PC-9 (cell line): ENCODE measurements at regions not wholly inside any gene's neighbourhood (a gene's known extent, or its start where the extent isn't known, plus 50 kb on each side); places are given as distances from the start of the nearest gene placed in this dataset.

Source experiments
- BruUV-seq: library from RNA; stranded (reverse); fragments of 400-500 nt; replicated peaks from 2 replicates; lab custom pipeline; 2021; lab: Mats Ljungman, UMichigan
- CTCF ChIA-PET: fragments of 300-600 bp; sonication (Branson Sonifier 250); formaldehyde crosslinking; loops from one replicate; lab custom pipeline; 2022; ENCODE audit warnings: antibody characterized with exemption; lab: Charles Lee
- POLR2A ChIA-PET: fragments of 300-600 bp; sonication (Branson Sonifier 250); formaldehyde crosslinking; loops from one replicate; lab custom pipeline; 2022; ENCODE audit warnings: antibody characterized with exemption; ENCODE audit not compliant: unreplicated experiment; lab: Charles Lee
- DNase-seq, 2 experiments: peaks; one replicate each; pipeline versions ENCODE4 v3.0.0 to v3.0.0-alpha.2; 2015 to 2022; ENCODE audit warnings: mixed read lengths in 1 of 2
- H2AFZ ChIP-seq: fragments of 200-600 bp; sonication (generic); 2 replicates; pipeline ENCODE4 v1.8.1; 2017; ENCODE audit warnings: antibody characterized with exemption
- H3F3A ChIP-seq: fragments of 200-600 bp; sonication (generic); 2 replicates; pipeline ENCODE4 v1.8.1; 2017; ENCODE audit warnings: antibody characterized with exemption, mild to moderate bottlenecking, low read depth; ENCODE audit not compliant: insufficient read depth
- H3K27ac ChIP-seq: fragments of 200-600 bp; sonication (generic); 2 replicates; pipeline ENCODE4 v1.6.1; 2016; ENCODE audit warnings: mixed run types
- H3K27me3 ChIP-seq: fragments of 200-600 bp; sonication (generic); 2 replicates; pipeline ENCODE4 v1.6.1; 2016; ENCODE audit warnings: low read depth, mixed run types; ENCODE audit not compliant: insufficient read depth
- H3K36me3 ChIP-seq: fragments of 200-600 bp; sonication (generic); 2 replicates; pipeline ENCODE4 v1.6.1; 2016; ENCODE audit warnings: low read depth, mixed run types
- H3K4me1 ChIP-seq: fragments of 200-600 bp; sonication (generic); replicated peaks from 2 replicates; pipeline ENCODE4 v1.6.1; 2016; ENCODE audit warnings: mixed run types; ENCODE audit not compliant: insufficient read depth
- H3K4me2 ChIP-seq: fragments of 200-600 bp; sonication (generic); 2 replicates; pipeline ENCODE4 v1.6.1; 2017; ENCODE audit warnings: mixed run types
- H3K4me3 ChIP-seq: fragments of 200-600 bp; sonication (generic); 2 replicates; pipeline ENCODE4 v1.6.1; 2016; ENCODE audit warnings: mixed run types
- H3K79me2 ChIP-seq: fragments of 200-600 bp; sonication (generic); 2 replicates; pipeline ENCODE4 v1.6.1; 2017; ENCODE audit warnings: low read depth, mixed run types
- H3K9me2 ChIP-seq: fragments of 200-600 bp; sonication (generic); 2 replicates; pipeline ENCODE4 v1.8.1; 2017; ENCODE audit warnings: mild to moderate bottlenecking; ENCODE audit not compliant: insufficient read depth
- H3K9me3 ChIP-seq: fragments of 200-600 bp; sonication (generic); 2 replicates; pipeline ENCODE4 v1.8.1; 2016; ENCODE audit warnings: low read depth; ENCODE audit not compliant: insufficient read depth
- H4K20me1 ChIP-seq: fragments of 200-600 bp; sonication (generic); 2 replicates; pipeline ENCODE4 v1.8.1; 2017; ENCODE audit not compliant: insufficient read depth
- EZH2 ChIP-seq: fragments of 200-600 bp; sonication (generic); IDR thresholded peaks from 2 replicates; pipeline ENCODE4 v1.8.0; 2017; ENCODE audit warnings: antibody characterized with exemption, low read depth
- intact Hi-C: fragments of 100-400 bp; cut with micrococcal nuclease; formaldehyde crosslinking; loops from one replicate; pipeline ENCODE4 v1.10.0; 2022; ENCODE audit not compliant: unreplicated experiment
- TF ChIP-seq, protein P1 (sequence below): fragments of 200-600 bp; sonication (generic); conservative IDR thresholded peaks from 2 replicates; pipeline ENCODE4 v1.6.1; 2017; ENCODE audit warnings: mixed run types, antibody characterized with exemption, mild to moderate bottlenecking, moderate library complexity

DNA sequence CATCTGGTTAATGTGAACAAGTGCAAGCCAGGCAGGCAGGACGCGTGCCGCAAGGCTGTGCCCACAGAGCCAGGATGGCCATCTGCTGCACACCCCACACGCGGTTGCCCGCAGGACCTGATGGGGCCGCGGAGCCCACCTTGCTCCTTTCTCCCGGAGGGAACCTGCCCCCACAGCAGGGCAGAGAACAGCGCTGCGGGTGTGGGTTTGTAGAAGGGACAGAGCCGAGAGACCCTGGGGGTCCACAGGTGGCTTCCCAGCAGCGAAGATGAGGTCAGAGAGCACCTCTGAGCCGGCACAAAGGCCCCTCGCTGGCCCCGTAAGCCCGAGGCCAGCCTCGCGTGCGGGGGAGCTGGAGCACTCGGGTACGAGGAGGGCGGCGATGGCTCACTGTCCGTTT is 460.8 kb upstream of the SALL3 start:
- Histone ChIP-seq H2AFZ (no peak overlapping the region), H3K36me3 (no peaks in the 10 kb centered on the region), H3K27me3 (peaks cover 70% of the 10 kb centered on the region), H3K9me3 (no peaks in the 10 kb centered on the region), H3K27ac (no peak overlapping the region), H4K20me1 (no peaks in the 10 kb centered on the region), H3K9me2 (no peaks in the 10 kb centered on the region), H3K79me2 (no peaks in the 10 kb centered on the region), H3K4me2 (no peak overlapping the region), H3K4me3 (no peak overlapping the region), H3F3A (no peaks in the 10 kb centered on the region), H3K4me1 (no peaks in the 10 kb centered on the region)
- intact Hi-C loops = no loop called here
- DNase-seq = no peak
- TF ChIP-seq, protein P1, sequence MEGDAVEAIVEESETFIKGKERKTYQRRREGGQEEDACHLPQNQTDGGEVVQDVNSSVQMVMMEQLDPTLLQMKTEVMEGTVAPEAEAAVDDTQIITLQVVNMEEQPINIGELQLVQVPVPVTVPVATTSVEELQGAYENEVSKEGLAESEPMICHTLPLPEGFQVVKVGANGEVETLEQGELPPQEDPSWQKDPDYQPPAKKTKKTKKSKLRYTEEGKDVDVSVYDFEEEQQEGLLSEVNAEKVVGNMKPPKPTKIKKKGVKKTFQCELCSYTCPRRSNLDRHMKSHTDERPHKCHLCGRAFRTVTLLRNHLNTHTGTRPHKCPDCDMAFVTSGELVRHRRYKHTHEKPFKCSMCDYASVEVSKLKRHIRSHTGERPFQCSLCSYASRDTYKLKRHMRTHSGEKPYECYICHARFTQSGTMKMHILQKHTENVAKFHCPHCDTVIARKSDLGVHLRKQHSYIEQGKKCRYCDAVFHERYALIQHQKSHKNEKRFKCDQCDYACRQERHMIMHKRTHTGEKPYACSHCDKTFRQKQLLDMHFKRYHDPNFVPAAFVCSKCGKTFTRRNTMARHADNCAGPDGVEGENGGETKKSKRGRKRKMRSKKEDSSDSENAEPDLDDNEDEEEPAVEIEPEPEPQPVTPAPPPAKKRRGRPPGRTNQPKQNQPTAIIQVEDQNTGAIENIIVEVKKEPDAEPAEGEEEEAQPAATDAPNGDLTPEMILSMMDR = no peak
- TF ChIP-seq EZH2 = no peak
- no TSS peak for BruUV-seq
- POLR2A ChIA-PET = no interaction called here
- CTCF ChIA-PET = no interaction called here

DNA sequence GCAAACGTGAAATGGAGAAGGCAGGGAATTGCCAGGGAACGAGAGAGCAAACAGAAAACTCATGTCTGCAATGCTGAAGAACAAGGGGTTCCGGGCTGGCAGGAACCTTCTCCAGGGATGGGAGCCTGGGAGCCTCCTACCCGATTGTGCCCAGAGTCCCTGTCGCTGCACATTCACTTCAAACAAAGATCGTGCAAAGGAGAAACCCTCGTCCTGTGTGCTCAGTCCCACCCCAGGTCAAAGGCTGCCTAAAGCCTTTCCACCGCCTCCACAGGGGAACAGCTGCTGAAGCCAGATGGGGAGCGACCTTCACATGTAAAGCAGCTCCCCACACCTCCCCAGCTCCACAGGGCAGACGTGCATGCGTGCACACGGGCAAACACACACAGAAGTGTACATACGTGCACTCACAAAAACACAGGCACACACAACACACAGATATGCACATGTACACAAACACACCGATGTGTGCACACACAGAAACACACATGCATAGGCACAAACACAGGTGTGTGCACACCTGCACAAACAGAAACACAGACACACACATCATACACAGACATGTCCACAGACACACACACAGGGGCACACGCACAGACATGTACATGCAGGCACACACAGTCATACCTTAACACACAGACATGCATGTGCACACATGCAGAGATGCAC is 460.1 kb upstream of the SALL3 start:
- Histone ChIP-seq H3K9me2 (no peaks in the 10 kb centered on the region), H3K9me3 (no peaks in the 10 kb centered on the region), H3K36me3 (no peaks in the 10 kb centered on the region), H4K20me1 (no peaks in the 10 kb centered on the region), H3K4me3 (no peak overlapping the region), H3K27ac (no peak overlapping the region), H2AFZ (no peak overlapping the region), H3K4me2 (no peak overlapping the region), H3F3A (no peaks in the 10 kb centered on the region), H3K79me2 (no peaks in the 10 kb centered on the region), H3K27me3 (peaks cover 77% of the 10 kb centered on the region), H3K4me1 (no peaks in the 10 kb centered on the region)
- POLR2A ChIA-PET = no interaction called here
- DNase-seq = no peak
- CTCF ChIA-PET = no interaction called here
- intact Hi-C loops = no loop called here
- no TSS peak for BruUV-seq
- TF ChIP-seq EZH2 = no peak
- TF ChIP-seq, protein P1 = no peak

DNA sequence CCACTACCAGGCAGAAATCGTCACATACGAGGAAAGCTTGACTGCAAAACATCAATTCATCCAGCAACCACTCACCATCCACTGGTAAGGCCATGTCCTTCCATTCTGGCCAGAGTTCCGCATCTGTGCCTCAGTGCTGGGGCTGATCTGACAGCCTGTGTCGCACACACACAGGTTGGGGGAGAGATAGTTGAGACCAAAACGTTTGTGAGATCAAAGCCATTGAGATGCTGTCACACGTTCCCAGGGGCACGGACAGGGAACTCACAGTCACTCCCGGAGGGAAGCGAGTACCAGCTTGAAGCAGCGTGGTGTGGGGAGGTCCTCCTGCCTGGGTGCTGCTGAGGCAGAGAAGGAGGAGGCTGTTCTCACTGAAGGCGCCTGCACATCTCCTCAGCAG is 458.5 kb upstream of the SALL3 start:
- H3K79me2 ChIP-seq = no peaks in the 10 kb centered on the region
- no peak overlapping the region for H3K4me2 ChIP-seq
- H3K4me3 ChIP-seq = no peak overlapping the region
- no peaks in the 10 kb centered on the region for H3F3A ChIP-seq
- TF ChIP-seq, protein P1 = no peak
- TF ChIP-seq EZH2 = no peak
- no peaks in the 10 kb centered on the region for H3K9me2 ChIP-seq
- ChIA-PET POLR2A (no interaction called here), CTCF (no interaction called here)
- no peak overlapping the region for H2AFZ ChIP-seq
- H3K27ac ChIP-seq = no peak overlapping the region
- H3K27me3 ChIP-seq = peaks cover 86% of the 10 kb centered on the region
- no TSS peak for BruUV-seq
- no peaks in the 10 kb centered on the region for H4K20me1 ChIP-seq
- H3K36me3 ChIP-seq = no peaks in the 10 kb centered on the region
- no peak for DNase-seq
- no peaks in the 10 kb centered on the region for H3K4me1 ChIP-seq
- no peaks in the 10 kb centered on the region for H3K9me3 ChIP-seq
- intact Hi-C loops = no loop called here
